Mesothelial cell of epicardium (in vitro differentiated cells): ENCODE measurements at regions not wholly inside any gene's neighbourhood (a gene's known extent, or its start where the extent isn't known, plus 50 kb on each side); places are given as distances from the start of the nearest gene placed in this dataset.

Source experiments
- DNase-seq, 2 experiments: peaks; one replicate each; pipeline ENCODE4 v3.0.0; 2021; ENCODE audit warnings: low spot score in 2 of 2; ENCODE audit not compliant: unreplicated experiment in 2 of 2
- H3K27ac Mint-ChIP-seq: 2 replicates; pipeline ENCODE4 v1.8.0; 2021; ENCODE audit warnings: mixed read lengths
- H3K27me3 Mint-ChIP-seq: 2 replicates; pipeline ENCODE4 v1.8.0; 2021; ENCODE audit warnings: low read depth, mixed read lengths
- H3K36me3 Mint-ChIP-seq: 2 replicates; pipeline ENCODE4 v1.8.0; 2021; ENCODE audit warnings: mixed read lengths
- H3K4me1 Mint-ChIP-seq: 2 replicates; pipeline ENCODE4 v1.8.0; 2021; ENCODE audit warnings: mixed read lengths
- H3K4me3 Mint-ChIP-seq: 2 replicates; pipeline ENCODE4 v1.8.0; 2021; ENCODE audit warnings: mild to moderate bottlenecking, moderate library complexity, mixed read lengths
- H3K9me3 Mint-ChIP-seq: 2 replicates; pipeline ENCODE4 v1.8.0; 2021; ENCODE audit warnings: mixed read lengths
- CTCF ChIP-seq: fragments of 200-600 bp; sonication (generic); IDR thresholded peaks from one replicate; pipeline ENCODE4 v1.5.0; 2021; ENCODE audit warnings: antibody characterized with exemption; ENCODE audit not compliant: unreplicated experiment

- no peak for DNase-seq
- peaks cover 7% of the 10 kb centered on the region for H3K4me1 Mint-ChIP-seq
- peaks cover 5% of the 10 kb centered on the region for H3K27me3 Mint-ChIP-seq
- peaks cover 6% of the 10 kb centered on the region for H3K9me3 Mint-ChIP-seq
- TF ChIP-seq CTCF: no peak
- H3K4me3 Mint-ChIP-seq: no peak overlapping the region
- H3K36me3 Mint-ChIP-seq: no peaks in the 10 kb centered on the region
- H3K27ac Mint-ChIP-seq: no peak overlapping the region
Observed at GRCh38 chr20:56993020-56993559, 273.4 kb downstream of the BMP7 start.

- H3K9me3 Mint-ChIP-seq: peaks cover 13% of the 10 kb centered on the region
- H3K36me3 Mint-ChIP-seq: no peaks in the 10 kb centered on the region
- no peak overlapping the region for H3K27ac Mint-ChIP-seq
- no peaks in the 10 kb centered on the region for H3K4me1 Mint-ChIP-seq
- no peak for TF ChIP-seq CTCF
- DNase-seq: no peak
- H3K27me3 Mint-ChIP-seq: no peaks in the 10 kb centered on the region
- no peak overlapping the region for H3K4me3 Mint-ChIP-seq
Observed at GRCh38 chr20:56994006-56994405, 272.4 kb downstream of the BMP7 start.

GRCh38 chr20:56995149-56995548, 271.3 kb downstream of the BMP7 start:
- Mint-ChIP-seq H3K4me3 (no peak overlapping the region), H3K27ac (no peak overlapping the region), H3K36me3 (no peaks in the 10 kb centered on the region), H3K4me1 (no peaks in the 10 kb centered on the region), H3K27me3 (no peaks in the 10 kb centered on the region), H3K9me3 (peaks cover 15% of the 10 kb centered on the region)
- TF ChIP-seq CTCF: no peak
- DNase-seq: no peak

- Mint-ChIP-seq H3K36me3 (no peaks in the 10 kb centered on the region), H3K4me3 (no peak overlapping the region), H3K4me1 (no peaks in the 10 kb centered on the region), H3K27me3 (no peaks in the 10 kb centered on the region), H3K27ac (no peak overlapping the region), H3K9me3 (peaks cover 15% of the 10 kb centered on the region)
- TF ChIP-seq CTCF: peak; percentile 90
- peak in 1 of 2 experiments; percentile 74 for DNase-seq
Observed at GRCh38 chr20:56995635-56996075, 270.8 kb downstream of the BMP7 start.

- no peaks in the 10 kb centered on the region for H3K4me1 Mint-ChIP-seq
- no peak overlapping the region for H3K27ac Mint-ChIP-seq
- no peak for DNase-seq
- peaks cover 15% of the 10 kb centered on the region for H3K9me3 Mint-ChIP-seq
- no peak for TF ChIP-seq CTCF
- H3K36me3 Mint-ChIP-seq: no peaks in the 10 kb centered on the region
- no peaks in the 10 kb centered on the region for H3K27me3 Mint-ChIP-seq
- no peak overlapping the region for H3K4me3 Mint-ChIP-seq
Observed at GRCh38 chr20:56996533-56996932, 269.9 kb downstream of the BMP7 start.

GRCh38 chr20:56998438-56998837, 268.0 kb downstream of the BMP7 start:
- Mint-ChIP-seq H3K27ac (no peak overlapping the region), H3K27me3 (no peaks in the 10 kb centered on the region), H3K4me1 (peaks cover 9% of the 10 kb centered on the region), H3K9me3 (peaks cover 15% of the 10 kb centered on the region), H3K4me3 (no peak overlapping the region), H3K36me3 (no peaks in the 10 kb centered on the region)
- DNase-seq: no peak
- TF ChIP-seq CTCF: no peak
